SH-SY5Y (cell line): ENCODE measurements at regions not wholly inside any gene's neighbourhood (a gene's known extent, or its start where the extent isn't known, plus 50 kb on each side); places are given as distances from the start of the nearest gene placed in this dataset.

Source experiments
- GATA2 ChIP-seq: IDR thresholded peaks from 2 replicates; pipeline ENCODE4 v1.6.1; 2011; ENCODE audit warnings: mild to moderate bottlenecking, low read depth, low read length
- GATA3 ChIP-seq: IDR thresholded peaks from 2 replicates; pipeline ENCODE4 v1.6.1; 2011; ENCODE audit warnings: low read depth, mild to moderate bottlenecking, low read length, moderate library complexity

- TF ChIP-seq GATA2: no peak
- TF ChIP-seq GATA3: no peak
These were observed 431.3 kb upstream of the SPRED2 start for GRCh38 chr2:65863713-65864112.
